ENCODE measurements at regions not wholly inside any gene's neighbourhood (a gene's known extent, or its start where the extent isn't known, plus 50 kb on each side); places are given as distances from the start of the nearest gene placed in this dataset.
"Not testable (repeated sequence)": the region's sequence is repeated elsewhere in the genome, so short reads cannot be mapped to it uniquely, and the experiment has no call there.

DNA sequence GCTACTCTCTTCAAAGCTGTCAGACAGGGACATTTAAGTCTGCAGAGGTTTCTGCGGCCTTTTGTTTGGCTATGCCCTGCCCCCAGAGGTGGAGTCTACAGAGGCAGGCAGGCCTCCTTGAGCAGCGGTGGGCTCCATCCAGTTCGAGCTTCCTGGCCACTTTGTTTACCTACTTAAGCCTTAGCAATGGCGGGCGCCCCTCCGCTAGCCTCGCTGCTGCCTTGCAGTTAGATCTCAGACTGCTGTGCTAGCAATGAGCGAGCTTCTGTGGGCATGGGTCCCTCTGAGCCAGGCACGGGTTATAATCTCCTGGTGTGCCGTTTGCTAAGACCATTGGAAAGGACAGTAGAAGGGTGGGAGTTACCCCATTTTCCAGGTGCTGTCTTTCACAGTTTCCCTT is 924.9 kb upstream of the C9orf72 start:
- TF ChIP-seq, protein P1, sequence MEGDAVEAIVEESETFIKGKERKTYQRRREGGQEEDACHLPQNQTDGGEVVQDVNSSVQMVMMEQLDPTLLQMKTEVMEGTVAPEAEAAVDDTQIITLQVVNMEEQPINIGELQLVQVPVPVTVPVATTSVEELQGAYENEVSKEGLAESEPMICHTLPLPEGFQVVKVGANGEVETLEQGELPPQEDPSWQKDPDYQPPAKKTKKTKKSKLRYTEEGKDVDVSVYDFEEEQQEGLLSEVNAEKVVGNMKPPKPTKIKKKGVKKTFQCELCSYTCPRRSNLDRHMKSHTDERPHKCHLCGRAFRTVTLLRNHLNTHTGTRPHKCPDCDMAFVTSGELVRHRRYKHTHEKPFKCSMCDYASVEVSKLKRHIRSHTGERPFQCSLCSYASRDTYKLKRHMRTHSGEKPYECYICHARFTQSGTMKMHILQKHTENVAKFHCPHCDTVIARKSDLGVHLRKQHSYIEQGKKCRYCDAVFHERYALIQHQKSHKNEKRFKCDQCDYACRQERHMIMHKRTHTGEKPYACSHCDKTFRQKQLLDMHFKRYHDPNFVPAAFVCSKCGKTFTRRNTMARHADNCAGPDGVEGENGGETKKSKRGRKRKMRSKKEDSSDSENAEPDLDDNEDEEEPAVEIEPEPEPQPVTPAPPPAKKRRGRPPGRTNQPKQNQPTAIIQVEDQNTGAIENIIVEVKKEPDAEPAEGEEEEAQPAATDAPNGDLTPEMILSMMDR (conservative IDR thresholded peaks at IDR 0.05; ENCODE audit: low read depth, low read length): not testable (repeated sequence)
- TF ChIP-seq BHLHE40 (IDR thresholded peaks at IDR 0.05; ENCODE audit: low read depth, low read length): not testable (repeated sequence)
